Liver (tissue), 3 donors: ENCODE measurements at regions not wholly inside any gene's neighbourhood (a gene's known extent, or its start where the extent isn't known, plus 50 kb on each side); places are given as distances from the start of the nearest gene placed in this dataset.

Experiments
- CTCF ChIP-seq: fragments of 150-350 bp; IDR thresholded peaks from 2 replicates; pipeline ENCODE4 v1.5.1; 2017; ENCODE audit warnings: improper control_type of control experiment, low read depth, low read length; ENCODE audit not compliant: missing input control
- FOXA1 ChIP-seq: IDR thresholded peaks from 2 replicates; pipeline ENCODE4 v1.6.1; 2016; ENCODE audit warnings: antibody characterized with exemption
- JUND ChIP-seq, 2 donors: IDR thresholded peaks; 2 replicates each; pipeline ENCODE4 v1.6.1; 2016; ENCODE audit warnings: antibody characterized with exemption in 2 of 2
- SP1 ChIP-seq: IDR thresholded peaks from 2 replicates; pipeline ENCODE4 v1.6.1; 2018; ENCODE audit warnings: antibody characterized with exemption, mild to moderate bottlenecking
- TF ChIP-seq, protein P1 (sequence below): IDR thresholded peaks from 2 replicates; pipeline ENCODE4 v1.6.1; 2016; ENCODE audit warnings: antibody characterized with exemption
- TF ChIP-seq, protein P2 (sequence below): IDR thresholded peaks from 2 replicates; pipeline ENCODE4 v1.6.1; 2016; ENCODE audit warnings: antibody characterized with exemption, mild to moderate bottlenecking
- donor health status: healthy.
- donor health status: healthy.

GRCh38 chr19:28882818-28883217 is 330.1 kb downstream of the UQCRFS1 start:
- TF ChIP-seq CTCF, result no peak
- TF ChIP-seq JUND (IDR thresholded peaks at IDR 0.05), result no peak
- no peak for TF ChIP-seq SP1
- TF ChIP-seq, protein P1, sequence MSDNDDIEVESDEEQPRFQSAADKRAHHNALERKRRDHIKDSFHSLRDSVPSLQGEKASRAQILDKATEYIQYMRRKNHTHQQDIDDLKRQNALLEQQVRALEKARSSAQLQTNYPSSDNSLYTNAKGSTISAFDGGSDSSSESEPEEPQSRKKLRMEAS, result no peak
- TF ChIP-seq FOXA1, result no peak
- TF ChIP-seq, protein P2, sequence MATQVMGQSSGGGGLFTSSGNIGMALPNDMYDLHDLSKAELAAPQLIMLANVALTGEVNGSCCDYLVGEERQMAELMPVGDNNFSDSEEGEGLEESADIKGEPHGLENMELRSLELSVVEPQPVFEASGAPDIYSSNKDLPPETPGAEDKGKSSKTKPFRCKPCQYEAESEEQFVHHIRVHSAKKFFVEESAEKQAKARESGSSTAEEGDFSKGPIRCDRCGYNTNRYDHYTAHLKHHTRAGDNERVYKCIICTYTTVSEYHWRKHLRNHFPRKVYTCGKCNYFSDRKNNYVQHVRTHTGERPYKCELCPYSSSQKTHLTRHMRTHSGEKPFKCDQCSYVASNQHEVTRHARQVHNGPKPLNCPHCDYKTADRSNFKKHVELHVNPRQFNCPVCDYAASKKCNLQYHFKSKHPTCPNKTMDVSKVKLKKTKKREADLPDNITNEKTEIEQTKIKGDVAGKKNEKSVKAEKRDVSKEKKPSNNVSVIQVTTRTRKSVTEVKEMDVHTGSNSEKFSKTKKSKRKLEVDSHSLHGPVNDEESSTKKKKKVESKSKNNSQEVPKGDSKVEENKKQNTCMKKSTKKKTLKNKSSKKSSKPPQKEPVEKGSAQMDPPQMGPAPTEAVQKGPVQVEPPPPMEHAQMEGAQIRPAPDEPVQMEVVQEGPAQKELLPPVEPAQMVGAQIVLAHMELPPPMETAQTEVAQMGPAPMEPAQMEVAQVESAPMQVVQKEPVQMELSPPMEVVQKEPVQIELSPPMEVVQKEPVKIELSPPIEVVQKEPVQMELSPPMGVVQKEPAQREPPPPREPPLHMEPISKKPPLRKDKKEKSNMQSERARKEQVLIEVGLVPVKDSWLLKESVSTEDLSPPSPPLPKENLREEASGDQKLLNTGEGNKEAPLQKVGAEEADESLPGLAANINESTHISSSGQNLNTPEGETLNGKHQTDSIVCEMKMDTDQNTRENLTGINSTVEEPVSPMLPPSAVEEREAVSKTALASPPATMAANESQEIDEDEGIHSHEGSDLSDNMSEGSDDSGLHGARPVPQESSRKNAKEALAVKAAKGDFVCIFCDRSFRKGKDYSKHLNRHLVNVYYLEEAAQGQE, result no peak
